ENCODE measurements at regions not wholly inside any gene's neighbourhood (a gene's known extent, or its start where the extent isn't known, plus 50 kb on each side); places are given as distances from the start of the nearest gene placed in this dataset.

DNA sequence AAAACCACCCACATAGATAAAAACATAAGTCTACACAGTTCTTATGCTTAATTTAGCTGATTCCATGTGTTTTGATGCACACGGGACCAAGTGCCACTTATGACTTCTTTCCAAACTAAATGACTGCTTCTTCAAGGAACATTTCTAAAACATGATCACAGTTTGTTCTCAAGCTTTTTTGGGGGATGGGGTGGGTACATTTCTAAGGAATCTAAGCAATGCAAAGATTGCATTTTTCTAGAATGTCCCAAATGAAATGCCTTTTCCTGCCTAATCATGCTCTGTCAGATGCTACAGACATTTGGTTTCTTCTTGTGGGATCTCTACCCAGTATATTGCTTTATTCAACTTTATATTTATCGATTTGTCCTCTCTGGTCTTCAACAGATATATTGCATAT, 496.8 kb upstream of the JAG1 start:
- 74% methylated on average over 2 of the region's 2 CpGs for WGBS
- DNase-seq (ENCODE audit: extremely low spot score), result no peak
- TF ChIP-seq EP300 (IDR thresholded peaks at IDR 0.05) (no peak), POLR2A (IDR thresholded peaks at IDR 0.05; ENCODE audit: low read depth) (no peak), POLR2AphosphoS5 (IDR thresholded peaks at IDR 0.05) (no peak)
- TF ChIP-seq, protein P1, sequence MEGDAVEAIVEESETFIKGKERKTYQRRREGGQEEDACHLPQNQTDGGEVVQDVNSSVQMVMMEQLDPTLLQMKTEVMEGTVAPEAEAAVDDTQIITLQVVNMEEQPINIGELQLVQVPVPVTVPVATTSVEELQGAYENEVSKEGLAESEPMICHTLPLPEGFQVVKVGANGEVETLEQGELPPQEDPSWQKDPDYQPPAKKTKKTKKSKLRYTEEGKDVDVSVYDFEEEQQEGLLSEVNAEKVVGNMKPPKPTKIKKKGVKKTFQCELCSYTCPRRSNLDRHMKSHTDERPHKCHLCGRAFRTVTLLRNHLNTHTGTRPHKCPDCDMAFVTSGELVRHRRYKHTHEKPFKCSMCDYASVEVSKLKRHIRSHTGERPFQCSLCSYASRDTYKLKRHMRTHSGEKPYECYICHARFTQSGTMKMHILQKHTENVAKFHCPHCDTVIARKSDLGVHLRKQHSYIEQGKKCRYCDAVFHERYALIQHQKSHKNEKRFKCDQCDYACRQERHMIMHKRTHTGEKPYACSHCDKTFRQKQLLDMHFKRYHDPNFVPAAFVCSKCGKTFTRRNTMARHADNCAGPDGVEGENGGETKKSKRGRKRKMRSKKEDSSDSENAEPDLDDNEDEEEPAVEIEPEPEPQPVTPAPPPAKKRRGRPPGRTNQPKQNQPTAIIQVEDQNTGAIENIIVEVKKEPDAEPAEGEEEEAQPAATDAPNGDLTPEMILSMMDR (IDR thresholded peaks at IDR 0.05), result no peak
- Histone ChIP-seq H3K36me3 (no peaks in the 10 kb centered on the region), H3K9me3 (no peaks in the 10 kb centered on the region), H3K27me3 (no peaks in the 10 kb centered on the region), H3K4me1 (no peaks in the 10 kb centered on the region), H3K27ac (replicated peaks in 1 of 4) (no peak overlapping the region), H3K4me3 (no peak overlapping the region)
- intact Hi-C loops (cut with DNase I), result no loop called here

DNA sequence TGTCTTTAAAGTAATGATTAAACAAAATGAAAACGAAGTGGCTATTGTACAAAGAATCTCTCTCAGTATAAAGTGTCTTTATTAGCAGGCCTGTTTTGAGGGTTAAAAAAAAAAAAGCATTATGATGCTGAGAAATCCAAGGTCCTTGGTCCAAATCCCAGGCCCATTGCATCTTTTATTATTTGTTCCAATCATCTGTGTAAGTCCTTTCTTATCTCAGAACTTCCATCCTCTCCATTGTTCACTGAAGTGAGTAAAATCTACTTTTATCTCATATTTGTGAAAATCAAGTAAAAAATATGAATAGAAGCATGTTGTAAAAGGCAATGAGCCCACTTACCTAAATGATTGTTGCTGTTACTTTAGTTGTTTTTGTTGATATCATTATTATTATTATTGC, 499.1 kb upstream of the JAG1 start:
- H3K4me3 ChIP-seq, result no peak overlapping the region
- 84% methylated on average over 1 of the region's 1 CpG for WGBS
- intact Hi-C loops (cut with DNase I), result no loop called here
- H3K27me3 ChIP-seq, result no peaks in the 10 kb centered on the region
- no peaks in the 10 kb centered on the region for H3K9me3 ChIP-seq
- H3K27ac ChIP-seq (replicated peaks in 1 of 4), result no peak overlapping the region
- no peak for DNase-seq (ENCODE audit: extremely low spot score)
- H3K4me1 ChIP-seq, result no peaks in the 10 kb centered on the region
- no peaks in the 10 kb centered on the region for H3K36me3 ChIP-seq
- TF ChIP-seq POLR2AphosphoS5 (IDR thresholded peaks at IDR 0.05) (no peak), EP300 (IDR thresholded peaks at IDR 0.05) (no peak), POLR2A (IDR thresholded peaks at IDR 0.05; ENCODE audit: low read depth) (no peak)
- TF ChIP-seq, protein P1 (IDR thresholded peaks at IDR 0.05), result no peak

DNA sequence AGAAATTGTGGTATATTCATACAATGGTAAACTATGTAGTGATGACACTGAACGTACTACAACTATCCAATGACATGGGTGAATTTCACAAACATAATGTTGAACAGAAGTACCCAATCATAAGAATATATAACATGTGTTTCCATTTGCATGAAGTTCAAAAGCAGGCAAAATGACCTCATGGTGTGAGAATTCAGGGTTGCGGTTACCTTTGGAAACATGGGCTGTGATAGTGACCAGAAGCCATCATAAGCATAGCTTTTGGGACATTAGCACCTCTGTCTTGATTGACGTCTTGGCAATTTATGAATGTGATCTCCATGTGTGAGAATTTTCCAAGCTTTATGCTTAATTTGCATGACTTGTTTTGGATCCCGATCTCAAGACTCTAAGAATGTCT, 500.1 kb upstream of the JAG1 start:
- no peak overlapping the region for H3K27ac ChIP-seq (replicated peaks in 1 of 4)
- 94% methylated on average over 4 of the region's 4 CpGs for WGBS

DNA sequence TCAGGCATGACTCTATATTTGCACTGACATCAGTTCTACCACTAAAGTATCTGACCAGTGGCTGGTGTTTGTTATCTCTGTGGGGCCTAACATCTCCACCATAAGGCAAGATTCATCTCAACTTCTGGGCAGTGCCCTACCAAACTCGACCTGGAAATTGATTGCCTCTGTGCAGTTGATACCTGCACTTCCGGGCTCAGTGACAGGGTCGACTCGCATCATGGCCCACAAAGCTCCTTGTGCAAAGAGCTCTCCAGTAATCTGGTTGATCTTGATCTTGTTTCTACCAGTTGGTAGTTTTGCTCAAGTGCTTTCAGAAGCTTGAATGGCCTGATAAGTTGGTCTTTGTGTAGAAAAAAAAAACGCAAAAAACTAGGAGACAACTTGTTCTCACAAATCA, 501.1 kb upstream of the JAG1 start:
- no peaks in the 10 kb centered on the region for H3K4me1 ChIP-seq
- no peaks in the 10 kb centered on the region for H3K27me3 ChIP-seq
- 96% methylated on average over 5 of the region's 5 CpGs for WGBS
- H3K36me3 ChIP-seq, result no peaks in the 10 kb centered on the region
- TF ChIP-seq POLR2AphosphoS5 (IDR thresholded peaks at IDR 0.05) (no peak), POLR2A (IDR thresholded peaks at IDR 0.05; ENCODE audit: low read depth) (no peak), EP300 (IDR thresholded peaks at IDR 0.05) (no peak)
- TF ChIP-seq, protein P1 (IDR thresholded peaks at IDR 0.05), result no peak
- intact Hi-C loops (cut with DNase I), result no loop called here
- H3K4me3 ChIP-seq, result no peak overlapping the region
- no peak overlapping the region for H3K27ac ChIP-seq (replicated peaks in 1 of 4)
- no peaks in the 10 kb centered on the region for H3K9me3 ChIP-seq
- DNase-seq (ENCODE audit: extremely low spot score), result no peak

More for the DNA sequence above, 500.1 kb upstream of the JAG1 start:
- DNase-seq (ENCODE audit: extremely low spot score), result no peak
- intact Hi-C loops (cut with DNase I), result no loop called here
- no peak for TF ChIP-seq POLR2A (IDR thresholded peaks at IDR 0.05; ENCODE audit: low read depth)
- TF ChIP-seq POLR2AphosphoS5 (IDR thresholded peaks at IDR 0.05), result no peak
- TF ChIP-seq EP300 (IDR thresholded peaks at IDR 0.05), result no peak
- TF ChIP-seq, protein P1 (IDR thresholded peaks at IDR 0.05), result no peak
- Histone ChIP-seq H3K4me3 (no peak overlapping the region), H3K27me3 (no peaks in the 10 kb centered on the region), H3K36me3 (no peaks in the 10 kb centered on the region), H3K4me1 (no peaks in the 10 kb centered on the region), H3K9me3 (no peaks in the 10 kb centered on the region)

DNA sequence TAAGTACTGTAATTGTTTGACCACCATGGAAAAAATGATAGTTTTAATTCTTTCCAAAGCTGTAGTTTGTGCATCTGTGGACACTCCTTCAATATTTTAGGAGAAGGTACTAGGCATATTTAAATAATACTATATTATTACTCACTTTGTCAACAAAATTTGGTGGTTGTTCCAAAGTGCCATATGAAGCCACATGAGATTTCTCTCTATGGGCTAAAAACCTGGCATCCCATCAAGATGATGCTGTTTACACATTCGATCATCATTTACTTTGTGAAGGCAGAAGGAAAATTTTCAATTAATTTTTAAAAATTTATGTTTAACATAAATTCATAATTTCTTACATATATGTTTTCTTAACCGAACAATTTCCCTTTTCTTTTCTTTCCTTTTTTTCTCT, 502.6 kb upstream of the JAG1 start:
- intact Hi-C loops (cut with DNase I), result no loop called here
- no peak for TF ChIP-seq EP300 (IDR thresholded peaks at IDR 0.05)
- TF ChIP-seq POLR2AphosphoS5 (IDR thresholded peaks at IDR 0.05), result no peak
- TF ChIP-seq, protein P1 (IDR thresholded peaks at IDR 0.05), result no peak
- TF ChIP-seq POLR2A (IDR thresholded peaks at IDR 0.05; ENCODE audit: low read depth), result no peak
- DNase-seq (ENCODE audit: extremely low spot score), result no peak
- no peak overlapping the region for H3K4me3 ChIP-seq
- H3K27me3 ChIP-seq, result no peaks in the 10 kb centered on the region
- no peaks in the 10 kb centered on the region for H3K36me3 ChIP-seq
- no peaks in the 10 kb centered on the region for H3K4me1 ChIP-seq
- no peak overlapping the region for H3K27ac ChIP-seq (replicated peaks in 1 of 4)
- WGBS, result 96% methylated on average over 2 of the region's 2 CpGs
- no peaks in the 10 kb centered on the region for H3K9me3 ChIP-seq
